HEK293 (cell line): ENCODE measurements at regions not wholly inside any gene's neighbourhood (a gene's known extent, or its start where the extent isn't known, plus 50 kb on each side); places are given as distances from the start of the nearest gene placed in this dataset.

Experiments used
- CTCF ChIA-PET: fragments of 350-600 bp; formaldehyde crosslinking; extraction: SDS; loops from one replicate; lab custom pipeline; 2021; ENCODE audit warnings: antibody characterized with exemption; lab: Yijun Ruan, JAX
- POLR2A ChIA-PET: fragments of 300-600 bp; formaldehyde crosslinking; extraction: SDS; loops from one replicate; lab custom pipeline; 2020; ENCODE audit warnings: antibody characterized with exemption, inconsistent platforms; lab: Yijun Ruan, JAX
- H3K27ac ChIP-seq: fragments of 200-500 bp; sonication (Bioruptor generic); 2 replicates; pipeline ENCODE4 v1.5.1; 2014; ENCODE audit warnings: low read depth, low read length, control low read depth, inconsistent platforms; ENCODE audit errors: extremely low read depth
- H3K36me3 ChIP-seq, 2 experiments: fragments of 200-500 bp in 1 of 2; sonication (Bioruptor generic) in 1 of 2; 1 replicate in 1 of 2; 2 replicates in 1 of 2; pipeline ENCODE4 v1.5.1; 2014 to 2017; ENCODE audit warnings: inconsistent platforms in 2 of 2, low read length in 2 of 2; ENCODE audit not compliant: control insufficient read depth in 2 of 2, insufficient read depth in 1 of 2
- H3K4me1 ChIP-seq: fragments of 200-500 bp; sonication (Bioruptor generic); 2 replicates; pipeline ENCODE4 v1.5.1; 2014; ENCODE audit warnings: mild to moderate bottlenecking, low read length, inconsistent platforms; ENCODE audit not compliant: control insufficient read depth, insufficient read depth
- H3K4me3 ChIP-seq: 2 replicates; pipeline ENCODE4 v1.5.1; 2011; ENCODE audit warnings: low read depth, mild to moderate bottlenecking, control low read depth, low read length, moderate library complexity
- H3K9me3 ChIP-seq: fragments of 200-500 bp; sonication (Bioruptor generic); 2 replicates; pipeline ENCODE4 v1.5.1; 2014; ENCODE audit warnings: low read depth, low read length, inconsistent platforms; ENCODE audit not compliant: control insufficient read depth, insufficient read depth
- GLI2 ChIP-seq: fragments of 450-650 bp; formaldehyde crosslinking; IDR thresholded peaks from 2 replicates; pipeline ENCODE4; 2017; ENCODE audit warnings: missing biosample characterization, missing genetic modification characterization, low read depth, borderline replicate concordance
- GLIS1 ChIP-seq: fragments of 450-650 bp; formaldehyde crosslinking; IDR thresholded peaks from 2 replicates; pipeline ENCODE4 v1.5.1; 2016; ENCODE audit warnings: missing biosample characterization, missing genetic modification characterization
- HOXA7 ChIP-seq: sonication (generic); formaldehyde crosslinking; IDR thresholded peaks from 2 replicates; pipeline ENCODE4 v1.8.1; 2022; ENCODE audit warnings: missing genetic modification reagents, borderline replicate concordance
- KLF1 ChIP-seq: fragments of 450-650 bp; formaldehyde crosslinking; IDR thresholded peaks from 2 replicates; pipeline ENCODE4 v1.5.1; 2016; ENCODE audit warnings: missing biosample characterization, missing genetic modification characterization
- KLF16 ChIP-seq: fragments of 450-650 bp; formaldehyde crosslinking; IDR thresholded peaks from 2 replicates; pipeline ENCODE4 v1.5.1; 2017; ENCODE audit warnings: missing biosample characterization, missing genetic modification characterization
- OSR2 ChIP-seq: fragments of 450-650 bp; formaldehyde crosslinking; IDR thresholded peaks from 2 replicates; pipeline ENCODE4 v1.5.1; 2016; ENCODE audit warnings: missing biosample characterization, missing genetic modification characterization
- TRIM28 ChIP-seq: IDR thresholded peaks from 2 replicates; pipeline ENCODE4 v1.6.1; 2011; ENCODE audit warnings: low read length, control low read depth, borderline replicate concordance
- ZNF10 ChIP-seq: fragments of 450-650 bp; formaldehyde crosslinking; IDR thresholded peaks from 2 replicates; pipeline ENCODE4 v1.5.1; 2017; ENCODE audit warnings: missing biosample characterization, missing genetic modification characterization
- ZNF112 ChIP-seq: fragments of 450-650 bp; formaldehyde crosslinking; IDR thresholded peaks from 2 replicates; pipeline ENCODE4 v1.5.0; 2017; ENCODE audit warnings: missing biosample characterization, missing genetic modification characterization
- ZNF132 ChIP-seq: fragments of 450-650 bp; formaldehyde crosslinking; IDR thresholded peaks from 2 replicates; pipeline ENCODE4 v1.5.1; 2017; ENCODE audit warnings: missing biosample characterization, missing genetic modification characterization, borderline replicate concordance
- ZNF148 ChIP-seq: fragments of 450-650 bp; formaldehyde crosslinking; IDR thresholded peaks from 2 replicates; pipeline ENCODE4 v1.5.0; 2017; ENCODE audit warnings: missing biosample characterization, missing genetic modification characterization, borderline replicate concordance
- ZNF248 ChIP-seq: fragments of 450-650 bp; formaldehyde crosslinking; IDR thresholded peaks from 2 replicates; pipeline ENCODE4 v1.5.1; 2017; ENCODE audit warnings: missing biosample characterization, missing genetic modification characterization
- ZNF274 ChIP-seq, 2 experiments: fragments of 200-500 bp in 1 of 2; fragments of 450-650 bp in 1 of 2; sonication (Bioruptor generic) in 1 of 2; formaldehyde crosslinking in 1 of 2; IDR thresholded peaks; 2 replicates each; pipeline versions ENCODE4 v1.5.1 to v1.6.1; 2014 to 2016; ENCODE audit warnings: borderline replicate concordance in 1 of 2, inconsistent platforms in 1 of 2, low read length in 1 of 2, missing biosample characterization in 1 of 2, missing genetic modification characterization in 1 of 2
- ZNF529 ChIP-seq: fragments of 450-650 bp; formaldehyde crosslinking; IDR thresholded peaks from 2 replicates; pipeline ENCODE4 v1.5.1; 2017; ENCODE audit warnings: missing genetic modification characterization, missing biosample characterization; ENCODE audit not compliant: insufficient replicate concordance
- ZNF548 ChIP-seq: fragments of 450-650 bp; formaldehyde crosslinking; IDR thresholded peaks from 2 replicates; pipeline ENCODE4 v1.5.1; 2016; ENCODE audit warnings: missing biosample characterization, missing genetic modification characterization
- ZNF585B ChIP-seq: fragments of 450-650 bp; formaldehyde crosslinking; IDR thresholded peaks from 2 replicates; pipeline ENCODE4 v1.5.1; 2016; ENCODE audit warnings: missing biosample characterization, missing genetic modification characterization
- ZNF629 ChIP-seq: fragments of 450-650 bp; formaldehyde crosslinking; IDR thresholded peaks from 2 replicates; pipeline ENCODE4 v1.5.1; 2017; ENCODE audit warnings: missing biosample characterization, missing genetic modification characterization
- ZNF677 ChIP-seq: fragments of 450-650 bp; IDR thresholded peaks from 2 replicates; pipeline ENCODE4 v1.5.0; 2018; ENCODE audit warnings: missing biosample characterization, mild to moderate bottlenecking, missing genetic modification characterization, moderate library complexity
- ZNF76 ChIP-seq: fragments of 450-650 bp; formaldehyde crosslinking; IDR thresholded peaks from 2 replicates; pipeline ENCODE4; 2016; ENCODE audit warnings: low read depth, missing biosample characterization, missing genetic modification characterization, borderline replicate concordance
- ZNF768 ChIP-seq: fragments of 450-650 bp; formaldehyde crosslinking; IDR thresholded peaks from 2 replicates; pipeline ENCODE4 v1.5.1; 2018; ENCODE audit warnings: missing biosample characterization, mild to moderate bottlenecking, missing genetic modification characterization
- ZNF777 ChIP-seq: fragments of 450-650 bp; formaldehyde crosslinking; IDR thresholded peaks from 2 replicates; pipeline ENCODE4 v1.5.1; 2017; ENCODE audit warnings: missing biosample characterization, missing genetic modification characterization, borderline replicate concordance
- ZNF830 ChIP-seq: fragments of 450-650 bp; IDR thresholded peaks from 2 replicates; pipeline ENCODE4 v1.5.0; 2018; ENCODE audit warnings: missing biosample characterization, missing genetic modification characterization, low read depth, mild to moderate bottlenecking, moderate library complexity
- TF ChIP-seq, protein P1 (sequence below): IDR thresholded peaks from 2 replicates; pipeline ENCODE4 v1.6.1; 2011; ENCODE audit warnings: mild to moderate bottlenecking, low read depth, low read length, borderline replicate concordance
- TF ChIP-seq, protein P2 (sequence below): fragments of 450-650 bp; formaldehyde crosslinking; IDR thresholded peaks from 2 replicates; pipeline ENCODE4 v1.5.1; 2017; ENCODE audit warnings: missing biosample characterization, missing genetic modification characterization
- TF ChIP-seq, protein P3 (sequence below): fragments of 450-650 bp; formaldehyde crosslinking; IDR thresholded peaks from 2 replicates; pipeline ENCODE4; 2016; ENCODE audit warnings: missing biosample characterization, missing genetic modification characterization
- TF ChIP-seq, protein P4 (sequence below): fragments of 450-650 bp; formaldehyde crosslinking; IDR thresholded peaks from 2 replicates; pipeline ENCODE4 v1.5.1; 2016; ENCODE audit warnings: missing biosample characterization, missing genetic modification characterization

- H3K4me3 ChIP-seq: no peak overlapping the region
- no peaks in the 10 kb centered on the region for H3K4me1 ChIP-seq
- H3K9me3 ChIP-seq: no peaks in the 10 kb centered on the region
- no peak overlapping the region for H3K27ac ChIP-seq
- CTCF ChIA-PET: interaction anchor here (0.6 kb wide), 1 partner anchor 278 kb away, joined by 3 read pairs; no protein-coding TSS in a partner anchor
- TF ChIP-seq ZNF777 (tag by site-specific recombination): no peak
- no peak for TF ChIP-seq KLF16 (tag by site-specific recombination)
- no peak for TF ChIP-seq KLF1 (tag by site-specific recombination)
- no peak for TF ChIP-seq ZNF76 (tag by site-specific recombination)
- TF ChIP-seq, protein P1, sequence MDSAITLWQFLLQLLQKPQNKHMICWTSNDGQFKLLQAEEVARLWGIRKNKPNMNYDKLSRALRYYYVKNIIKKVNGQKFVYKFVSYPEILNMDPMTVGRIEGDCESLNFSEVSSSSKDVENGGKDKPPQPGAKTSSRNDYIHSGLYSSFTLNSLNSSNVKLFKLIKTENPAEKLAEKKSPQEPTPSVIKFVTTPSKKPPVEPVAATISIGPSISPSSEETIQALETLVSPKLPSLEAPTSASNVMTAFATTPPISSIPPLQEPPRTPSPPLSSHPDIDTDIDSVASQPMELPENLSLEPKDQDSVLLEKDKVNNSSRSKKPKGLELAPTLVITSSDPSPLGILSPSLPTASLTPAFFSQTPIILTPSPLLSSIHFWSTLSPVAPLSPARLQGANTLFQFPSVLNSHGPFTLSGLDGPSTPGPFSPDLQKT: no peak
- TF ChIP-seq OSR2 (tag by site-specific recombination): no peak
- no peak for TF ChIP-seq ZNF585B (tag by site-specific recombination)
- TF ChIP-seq ZNF529 (tag by site-specific recombination): no peak
- TF ChIP-seq ZNF132 (tag by site-specific recombination): no peak
- TF ChIP-seq, protein P2, sequence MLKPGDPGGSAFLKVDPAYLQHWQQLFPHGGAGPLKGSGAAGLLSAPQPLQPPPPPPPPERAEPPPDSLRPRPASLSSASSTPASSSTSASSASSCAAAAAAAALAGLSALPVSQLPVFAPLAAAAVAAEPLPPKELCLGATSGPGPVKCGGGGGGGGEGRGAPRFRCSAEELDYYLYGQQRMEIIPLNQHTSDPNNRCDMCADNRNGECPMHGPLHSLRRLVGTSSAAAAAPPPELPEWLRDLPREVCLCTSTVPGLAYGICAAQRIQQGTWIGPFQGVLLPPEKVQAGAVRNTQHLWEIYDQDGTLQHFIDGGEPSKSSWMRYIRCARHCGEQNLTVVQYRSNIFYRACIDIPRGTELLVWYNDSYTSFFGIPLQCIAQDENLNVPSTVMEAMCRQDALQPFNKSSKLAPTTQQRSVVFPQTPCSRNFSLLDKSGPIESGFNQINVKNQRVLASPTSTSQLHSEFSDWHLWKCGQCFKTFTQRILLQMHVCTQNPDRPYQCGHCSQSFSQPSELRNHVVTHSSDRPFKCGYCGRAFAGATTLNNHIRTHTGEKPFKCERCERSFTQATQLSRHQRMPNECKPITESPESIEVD (tag by site-specific recombination): no peak
- no peak for TF ChIP-seq ZNF248 (tag by site-specific recombination)
- TF ChIP-seq TRIM28: no peak
- no peak for TF ChIP-seq ZNF768 (tag by site-specific recombination)
- TF ChIP-seq ZNF112 (tag by site-specific recombination): no peak
- no peak for TF ChIP-seq ZNF629 (tag by site-specific recombination)
- TF ChIP-seq ZNF10 (tag by site-specific recombination): no peak
- TF ChIP-seq GLIS1 (tag by site-specific recombination): no peak
- TF ChIP-seq ZNF274 (IDR thresholded peaks at IDR 0.05; ENCODE audit: low read length): no peak
- TF ChIP-seq ZNF274 (tag by site-specific recombination; IDR thresholded peaks at IDR 0.05; ENCODE audit: borderline replicate concordance): no peak
- POLR2A ChIA-PET: no interaction called here
- no peaks in the 10 kb centered on the region for H3K36me3 ChIP-seq
Measured at GRCh38 chrX:40358994-40359393, 221.8 kb upstream of the ATP6AP2 start.

- no peaks in the 10 kb centered on the region for H3K36me3 ChIP-seq
- POLR2A ChIA-PET: no interaction called here
- CTCF ChIA-PET: no interaction called here
- H3K9me3 ChIP-seq: no peaks in the 10 kb centered on the region
- H3K4me3 ChIP-seq: no peak overlapping the region
- H3K27ac ChIP-seq: no peak overlapping the region
- no peaks in the 10 kb centered on the region for H3K4me1 ChIP-seq
- TF ChIP-seq GLI2 (tag by site-specific recombination) (no peak), ZNF132 (tag by site-specific recombination) (no peak), ZNF148 (tag by site-specific recombination) (no peak), KLF1 (tag by site-specific recombination) (no peak), ZNF677 (tag by site-specific recombination) (no peak), ZNF830 (no peak), ZNF548 (no peak), HOXA7 (CRISPR knock-in tag) (no peak)
- TF ChIP-seq, protein P3, sequence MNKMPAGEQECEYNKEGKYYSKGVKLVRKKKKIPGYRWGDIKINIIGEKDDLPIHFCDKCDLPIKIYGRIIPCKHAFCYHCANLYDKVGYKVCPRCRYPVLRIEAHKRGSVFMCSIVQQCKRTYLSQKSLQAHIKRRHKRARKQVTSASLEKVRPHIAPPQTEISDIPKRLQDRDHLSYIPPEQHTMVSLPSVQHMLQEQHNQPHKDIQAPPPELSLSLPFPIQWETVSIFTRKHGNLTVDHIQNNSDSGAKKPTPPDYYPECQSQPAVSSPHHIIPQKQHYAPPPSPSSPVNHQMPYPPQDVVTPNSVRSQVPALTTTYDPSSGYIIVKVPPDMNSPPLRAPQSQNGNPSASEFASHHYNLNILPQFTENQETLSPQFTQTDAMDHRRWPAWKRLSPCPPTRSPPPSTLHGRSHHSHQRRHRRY: no peak
- TF ChIP-seq, protein P4, sequence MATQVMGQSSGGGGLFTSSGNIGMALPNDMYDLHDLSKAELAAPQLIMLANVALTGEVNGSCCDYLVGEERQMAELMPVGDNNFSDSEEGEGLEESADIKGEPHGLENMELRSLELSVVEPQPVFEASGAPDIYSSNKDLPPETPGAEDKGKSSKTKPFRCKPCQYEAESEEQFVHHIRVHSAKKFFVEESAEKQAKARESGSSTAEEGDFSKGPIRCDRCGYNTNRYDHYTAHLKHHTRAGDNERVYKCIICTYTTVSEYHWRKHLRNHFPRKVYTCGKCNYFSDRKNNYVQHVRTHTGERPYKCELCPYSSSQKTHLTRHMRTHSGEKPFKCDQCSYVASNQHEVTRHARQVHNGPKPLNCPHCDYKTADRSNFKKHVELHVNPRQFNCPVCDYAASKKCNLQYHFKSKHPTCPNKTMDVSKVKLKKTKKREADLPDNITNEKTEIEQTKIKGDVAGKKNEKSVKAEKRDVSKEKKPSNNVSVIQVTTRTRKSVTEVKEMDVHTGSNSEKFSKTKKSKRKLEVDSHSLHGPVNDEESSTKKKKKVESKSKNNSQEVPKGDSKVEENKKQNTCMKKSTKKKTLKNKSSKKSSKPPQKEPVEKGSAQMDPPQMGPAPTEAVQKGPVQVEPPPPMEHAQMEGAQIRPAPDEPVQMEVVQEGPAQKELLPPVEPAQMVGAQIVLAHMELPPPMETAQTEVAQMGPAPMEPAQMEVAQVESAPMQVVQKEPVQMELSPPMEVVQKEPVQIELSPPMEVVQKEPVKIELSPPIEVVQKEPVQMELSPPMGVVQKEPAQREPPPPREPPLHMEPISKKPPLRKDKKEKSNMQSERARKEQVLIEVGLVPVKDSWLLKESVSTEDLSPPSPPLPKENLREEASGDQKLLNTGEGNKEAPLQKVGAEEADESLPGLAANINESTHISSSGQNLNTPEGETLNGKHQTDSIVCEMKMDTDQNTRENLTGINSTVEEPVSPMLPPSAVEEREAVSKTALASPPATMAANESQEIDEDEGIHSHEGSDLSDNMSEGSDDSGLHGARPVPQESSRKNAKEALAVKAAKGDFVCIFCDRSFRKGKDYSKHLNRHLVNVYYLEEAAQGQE: no peak
Measured at GRCh38 chrX:40349251-40349650, 231.5 kb upstream of the ATP6AP2 start.
